ENCODE measurements at regions not wholly inside any gene's neighbourhood (a gene's known extent, or its start where the extent isn't known, plus 50 kb on each side); places are given as distances from the start of the nearest gene placed in this dataset.

DNA sequence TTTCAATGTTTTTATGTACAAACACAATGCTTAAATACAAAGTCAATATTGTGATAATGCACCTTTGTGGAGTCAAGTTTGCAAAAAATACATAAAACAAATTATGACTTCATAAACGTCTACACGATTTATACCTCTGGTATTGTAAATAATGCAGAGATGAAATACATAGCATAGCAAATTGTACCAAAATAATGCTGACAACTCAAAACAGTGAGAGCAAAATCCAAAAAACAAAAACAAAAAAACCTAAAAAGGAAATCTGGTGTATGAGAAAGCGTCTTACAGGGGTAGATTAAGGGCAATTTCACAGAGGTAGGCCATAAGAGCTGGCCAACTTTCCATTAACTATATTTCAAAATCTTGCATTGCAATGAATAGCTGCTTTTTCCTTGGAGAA is 161.5 kb upstream of the LRRC7 start:
- H3K4me3 ChIP-seq (ENCODE audit: low read depth, low read length), result no peak overlapping the region
- TF ChIP-seq, protein P1, sequence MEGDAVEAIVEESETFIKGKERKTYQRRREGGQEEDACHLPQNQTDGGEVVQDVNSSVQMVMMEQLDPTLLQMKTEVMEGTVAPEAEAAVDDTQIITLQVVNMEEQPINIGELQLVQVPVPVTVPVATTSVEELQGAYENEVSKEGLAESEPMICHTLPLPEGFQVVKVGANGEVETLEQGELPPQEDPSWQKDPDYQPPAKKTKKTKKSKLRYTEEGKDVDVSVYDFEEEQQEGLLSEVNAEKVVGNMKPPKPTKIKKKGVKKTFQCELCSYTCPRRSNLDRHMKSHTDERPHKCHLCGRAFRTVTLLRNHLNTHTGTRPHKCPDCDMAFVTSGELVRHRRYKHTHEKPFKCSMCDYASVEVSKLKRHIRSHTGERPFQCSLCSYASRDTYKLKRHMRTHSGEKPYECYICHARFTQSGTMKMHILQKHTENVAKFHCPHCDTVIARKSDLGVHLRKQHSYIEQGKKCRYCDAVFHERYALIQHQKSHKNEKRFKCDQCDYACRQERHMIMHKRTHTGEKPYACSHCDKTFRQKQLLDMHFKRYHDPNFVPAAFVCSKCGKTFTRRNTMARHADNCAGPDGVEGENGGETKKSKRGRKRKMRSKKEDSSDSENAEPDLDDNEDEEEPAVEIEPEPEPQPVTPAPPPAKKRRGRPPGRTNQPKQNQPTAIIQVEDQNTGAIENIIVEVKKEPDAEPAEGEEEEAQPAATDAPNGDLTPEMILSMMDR (IDR thresholded peaks at IDR 0.05; ENCODE audit: insufficient read depth, low read length), result no peak
- no peak for DNase-seq (ENCODE audit: low read depth)

DNA sequence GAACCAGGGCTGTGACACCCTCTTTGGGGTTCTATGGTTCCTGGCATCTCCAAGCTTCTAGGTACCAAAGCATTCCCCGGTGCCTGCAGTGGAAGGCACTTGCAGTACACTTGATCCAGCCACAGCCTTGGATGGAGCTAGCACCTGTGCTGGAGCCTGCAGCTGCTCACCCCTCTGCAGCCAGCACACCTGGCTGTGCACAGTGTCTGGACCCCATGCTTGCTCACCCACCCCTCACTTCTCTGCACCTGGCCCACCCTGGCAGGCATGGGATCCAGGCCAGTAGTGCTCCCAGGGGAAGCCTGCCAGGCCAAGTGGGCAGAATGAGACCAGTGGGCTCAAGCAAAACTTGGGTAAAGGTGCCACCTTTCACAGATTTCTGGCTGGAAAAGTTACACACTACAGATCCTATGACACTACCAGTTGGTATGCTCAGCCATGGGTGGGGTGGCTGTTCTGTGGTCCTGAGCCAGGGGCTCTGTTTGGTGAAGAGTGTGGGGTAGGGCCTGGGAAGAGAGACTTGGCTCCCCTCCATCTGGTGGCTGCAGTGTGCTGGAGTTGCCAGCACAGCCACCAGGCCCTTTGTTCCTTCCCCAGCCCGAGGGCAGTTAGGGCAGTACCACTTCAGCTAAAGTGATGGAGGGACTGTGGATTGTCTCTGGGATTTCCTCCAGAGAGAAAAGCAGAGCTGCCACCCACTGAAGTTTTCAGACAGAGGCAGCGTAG is 157.8 kb upstream of the LRRC7 start:
- DNase-seq (ENCODE audit: low read depth), result no peak
- no peak overlapping the region for H3K4me3 ChIP-seq (ENCODE audit: low read depth, low read length)
- TF ChIP-seq, protein P1 (IDR thresholded peaks at IDR 0.05; ENCODE audit: insufficient read depth, low read length), result no peak

DNA sequence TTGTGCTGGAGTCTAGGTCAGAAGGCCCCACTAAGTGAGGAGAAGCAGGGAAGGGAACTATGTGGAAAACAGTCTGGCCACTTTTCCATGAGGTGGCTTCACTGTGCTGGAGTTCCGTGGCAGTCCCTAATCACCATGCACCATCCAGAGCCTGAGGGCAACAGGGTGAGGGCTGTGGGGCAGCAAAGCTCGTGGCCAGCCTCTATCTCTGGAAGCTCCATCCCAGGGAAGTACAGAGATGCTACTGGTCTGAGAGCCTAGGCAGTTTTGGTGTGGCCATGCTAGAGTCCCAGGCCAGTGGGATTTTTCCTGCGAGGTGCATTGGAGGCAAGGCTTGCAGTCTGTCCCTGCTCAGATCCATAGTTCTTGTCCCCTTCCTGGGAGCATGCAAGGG is 157.3 kb upstream of the LRRC7 start:
- no peak overlapping the region for H3K4me3 ChIP-seq (ENCODE audit: low read depth, low read length)
- TF ChIP-seq, protein P1 (IDR thresholded peaks at IDR 0.05; ENCODE audit: insufficient read depth, low read length), result no peak
- DNase-seq (ENCODE audit: low read depth), result no peak

DNA sequence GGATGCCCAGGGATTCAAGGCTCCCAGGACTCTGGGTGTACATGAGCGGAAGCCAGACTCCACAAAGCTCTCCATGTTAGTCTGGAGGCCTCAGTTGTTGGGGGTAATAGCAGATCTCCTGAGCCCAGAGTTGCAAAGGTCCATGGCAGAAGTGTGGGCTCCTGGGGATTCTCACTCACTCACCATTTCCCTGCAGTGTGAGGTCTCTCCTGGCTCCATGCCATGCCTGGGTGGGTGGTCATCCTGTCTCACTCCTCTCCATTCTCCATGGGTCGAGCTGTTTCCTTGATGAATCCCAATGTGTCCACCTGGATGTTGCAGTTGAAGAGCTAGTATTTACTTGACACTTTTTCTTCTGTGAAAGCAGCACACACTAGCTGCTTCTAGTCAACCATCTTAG is 156.8 kb upstream of the LRRC7 start:
- TF ChIP-seq, protein P1 (IDR thresholded peaks at IDR 0.05; ENCODE audit: insufficient read depth, low read length), result no peak
- DNase-seq (ENCODE audit: low read depth), result no peak
- no peak overlapping the region for H3K4me3 ChIP-seq (ENCODE audit: low read depth, low read length)

DNA sequence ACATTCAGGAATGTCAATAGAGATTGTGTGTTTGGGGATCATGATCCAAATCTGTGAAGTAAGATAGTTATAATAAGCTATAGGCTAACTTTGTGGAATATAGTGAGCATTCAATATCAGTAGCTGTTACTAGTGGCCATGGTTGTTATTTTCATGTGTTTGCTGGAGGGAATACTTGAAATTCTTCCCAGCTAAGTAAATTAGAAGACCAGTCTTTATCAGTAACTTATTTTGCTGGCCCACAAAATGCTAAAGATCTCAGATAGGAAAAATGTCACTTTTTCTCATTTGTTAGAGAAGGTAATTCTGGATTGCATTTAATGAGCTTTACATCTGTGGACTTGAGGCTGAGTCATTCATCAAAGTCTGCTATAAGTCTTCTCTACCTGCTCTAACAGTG is 156.1 kb upstream of the LRRC7 start:
- TF ChIP-seq, protein P1 (IDR thresholded peaks at IDR 0.05; ENCODE audit: insufficient read depth, low read length), result no peak
- H3K4me3 ChIP-seq (ENCODE audit: low read depth, low read length), result no peak overlapping the region
- no peak for DNase-seq (ENCODE audit: low read depth)

DNA sequence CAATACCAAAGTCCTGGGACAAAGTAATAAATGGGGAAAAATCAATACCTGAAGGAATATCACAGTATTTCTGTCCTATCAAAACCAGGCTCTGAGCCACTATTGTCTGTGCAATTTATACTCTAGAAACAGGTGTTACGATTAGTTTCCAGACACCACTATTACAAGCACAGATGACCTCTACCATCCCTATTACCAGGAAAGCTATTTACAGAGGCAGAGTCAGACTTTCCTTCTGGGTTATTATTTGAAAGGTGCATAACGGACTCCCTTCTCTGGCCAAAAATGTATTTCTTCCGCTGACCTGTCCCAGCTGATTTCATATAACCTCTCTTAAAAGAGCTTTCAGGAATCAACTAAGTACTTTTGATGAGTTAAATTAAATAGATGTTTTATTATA is 154.6 kb upstream of the LRRC7 start:
- TF ChIP-seq, protein P1 (IDR thresholded peaks at IDR 0.05; ENCODE audit: insufficient read depth, low read length), result no peak
- H3K4me3 ChIP-seq (ENCODE audit: low read depth, low read length), result no peak overlapping the region
- DNase-seq (ENCODE audit: low read depth), result no peak

DNA sequence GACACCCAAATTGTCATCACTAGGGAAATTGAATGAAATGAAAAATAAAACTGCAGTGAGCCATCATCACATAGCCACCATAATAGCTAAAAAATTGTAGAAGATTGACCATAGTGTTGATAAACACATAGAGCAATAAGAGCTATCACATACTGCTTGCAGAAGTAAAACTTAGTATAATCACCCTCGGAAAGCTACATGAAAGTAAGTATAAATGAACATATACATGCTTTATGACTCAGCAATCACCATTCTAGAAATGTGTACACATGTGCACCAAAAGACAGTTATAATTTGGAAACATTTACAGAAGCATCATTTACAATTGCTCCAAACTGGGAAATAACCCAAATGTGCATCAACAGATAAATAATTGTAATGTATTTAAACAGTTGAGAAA is 153.1 kb upstream of the LRRC7 start:
- H3K4me3 ChIP-seq (ENCODE audit: low read depth, low read length), result no peak overlapping the region
- TF ChIP-seq, protein P1 (IDR thresholded peaks at IDR 0.05; ENCODE audit: insufficient read depth, low read length), result no peak
- DNase-seq (ENCODE audit: low read depth), result no peak
